HFF-Myc (cell line): ENCODE measurements at regions not wholly inside any gene's neighbourhood (a gene's known extent, or its start where the extent isn't known, plus 50 kb on each side); places are given as distances from the start of the nearest gene placed in this dataset.

Experiments
- DNase-seq: peaks from one replicate; pipeline ENCODE4 v3.0.0-alpha.2; 2011; ENCODE audit warnings: low read depth; ENCODE audit errors: extremely low read depth
- H3K4me3 ChIP-seq: replicated peaks from 2 replicates; pipeline ENCODE4 v1.5.1; 2011; ENCODE audit warnings: low read depth, mild to moderate bottlenecking, control low read depth, low read length
- TF ChIP-seq, protein P1 (sequence below): IDR thresholded peaks from 2 replicates; pipeline ENCODE4 v1.5.1; 2012; ENCODE audit warnings: mild to moderate bottlenecking, low read depth, low read length, control low read depth; ENCODE audit errors: missing control alignments

DNA sequence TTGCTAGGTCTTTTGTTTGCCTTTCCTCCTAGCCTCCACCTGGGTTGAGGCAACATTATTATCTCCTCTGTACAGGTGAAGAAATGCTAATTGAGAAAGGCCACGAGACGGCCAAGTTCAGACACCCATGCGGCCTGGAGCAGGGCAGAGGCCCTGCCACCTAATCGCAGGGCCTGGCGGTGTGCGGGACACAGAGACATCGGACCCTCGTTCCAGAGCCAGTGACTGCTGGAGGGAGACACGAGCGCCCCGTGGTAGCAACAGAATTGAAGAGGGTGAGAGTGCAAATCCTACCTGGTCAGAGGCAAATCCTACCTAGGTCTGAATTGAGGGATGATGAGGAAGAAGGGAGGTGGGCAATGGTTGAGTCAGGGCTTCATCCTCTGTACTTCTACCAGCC, 113.8 kb upstream of the MEF2A start:
- no peak overlapping the region for H3K4me3 ChIP-seq
- no peak for DNase-seq
- TF ChIP-seq, protein P1, sequence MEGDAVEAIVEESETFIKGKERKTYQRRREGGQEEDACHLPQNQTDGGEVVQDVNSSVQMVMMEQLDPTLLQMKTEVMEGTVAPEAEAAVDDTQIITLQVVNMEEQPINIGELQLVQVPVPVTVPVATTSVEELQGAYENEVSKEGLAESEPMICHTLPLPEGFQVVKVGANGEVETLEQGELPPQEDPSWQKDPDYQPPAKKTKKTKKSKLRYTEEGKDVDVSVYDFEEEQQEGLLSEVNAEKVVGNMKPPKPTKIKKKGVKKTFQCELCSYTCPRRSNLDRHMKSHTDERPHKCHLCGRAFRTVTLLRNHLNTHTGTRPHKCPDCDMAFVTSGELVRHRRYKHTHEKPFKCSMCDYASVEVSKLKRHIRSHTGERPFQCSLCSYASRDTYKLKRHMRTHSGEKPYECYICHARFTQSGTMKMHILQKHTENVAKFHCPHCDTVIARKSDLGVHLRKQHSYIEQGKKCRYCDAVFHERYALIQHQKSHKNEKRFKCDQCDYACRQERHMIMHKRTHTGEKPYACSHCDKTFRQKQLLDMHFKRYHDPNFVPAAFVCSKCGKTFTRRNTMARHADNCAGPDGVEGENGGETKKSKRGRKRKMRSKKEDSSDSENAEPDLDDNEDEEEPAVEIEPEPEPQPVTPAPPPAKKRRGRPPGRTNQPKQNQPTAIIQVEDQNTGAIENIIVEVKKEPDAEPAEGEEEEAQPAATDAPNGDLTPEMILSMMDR = no peak

DNA sequence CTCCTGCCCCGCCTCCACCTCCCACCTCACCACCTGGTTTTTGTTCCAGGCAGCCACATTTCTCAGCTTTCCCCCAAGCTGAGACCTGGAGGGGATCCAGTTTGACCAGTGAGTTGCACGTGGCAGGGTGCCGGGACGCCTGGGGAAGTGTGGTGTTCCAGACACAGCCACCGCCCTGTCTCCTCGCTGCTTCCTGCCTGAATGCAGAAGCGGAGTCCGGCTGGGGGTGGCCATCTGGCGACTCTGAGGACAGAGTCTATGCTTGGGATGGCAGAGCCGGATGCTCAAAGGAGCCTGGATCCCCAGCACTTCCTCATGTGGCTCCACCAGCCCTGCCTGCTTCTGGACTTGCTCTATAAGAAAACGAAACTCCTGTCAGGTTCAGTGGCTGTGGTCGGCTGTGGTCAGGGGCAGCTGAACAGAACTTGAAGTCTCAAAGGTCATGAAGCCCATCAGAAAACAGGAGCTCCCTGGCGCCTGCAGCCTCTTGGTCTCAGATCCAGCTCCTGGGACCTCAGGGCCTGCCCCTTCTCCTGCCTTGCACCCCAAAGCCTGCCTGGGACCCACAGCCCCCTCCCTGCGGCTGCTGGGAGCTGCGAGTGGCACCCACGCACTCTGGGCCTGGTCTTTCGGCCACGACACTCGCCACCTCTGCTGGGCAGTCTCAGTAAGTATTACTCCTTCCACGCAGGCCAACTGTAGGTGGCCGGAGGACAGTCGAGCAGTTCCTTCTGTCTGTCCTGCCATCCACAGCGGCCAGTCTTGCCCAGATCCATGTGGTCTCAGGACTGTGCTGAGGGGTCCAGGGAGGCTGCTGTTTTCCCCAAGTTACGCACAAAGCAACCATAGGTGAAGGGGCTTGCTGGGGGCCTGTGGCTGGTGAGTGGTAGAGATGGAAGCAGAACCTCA, 112.8 kb upstream of the MEF2A start:
- DNase-seq = no peak
- no peak overlapping the region for H3K4me3 ChIP-seq
- TF ChIP-seq, protein P1 = no peak

DNA sequence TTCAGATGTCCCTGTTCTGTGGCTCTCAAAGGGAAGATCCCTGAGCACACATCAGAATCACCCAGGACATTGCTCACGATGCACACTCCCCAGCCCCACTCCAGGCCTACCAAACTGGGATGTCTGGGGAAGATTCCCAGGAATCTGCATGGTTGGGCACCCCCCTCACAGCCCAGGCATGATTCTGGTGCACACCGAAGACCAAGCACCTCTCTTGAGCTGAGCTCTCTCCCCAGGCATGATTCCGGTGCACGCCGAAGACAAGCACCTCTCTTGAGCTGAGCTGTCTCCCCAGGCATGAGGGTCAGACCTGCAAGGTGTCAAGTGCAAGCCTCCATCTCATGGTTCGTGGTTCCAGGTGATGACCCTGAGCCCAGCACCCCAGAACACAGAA, 112.2 kb upstream of the MEF2A start:
- no peak for DNase-seq
- TF ChIP-seq, protein P1 = no peak
- no peak overlapping the region for H3K4me3 ChIP-seq

DNA sequence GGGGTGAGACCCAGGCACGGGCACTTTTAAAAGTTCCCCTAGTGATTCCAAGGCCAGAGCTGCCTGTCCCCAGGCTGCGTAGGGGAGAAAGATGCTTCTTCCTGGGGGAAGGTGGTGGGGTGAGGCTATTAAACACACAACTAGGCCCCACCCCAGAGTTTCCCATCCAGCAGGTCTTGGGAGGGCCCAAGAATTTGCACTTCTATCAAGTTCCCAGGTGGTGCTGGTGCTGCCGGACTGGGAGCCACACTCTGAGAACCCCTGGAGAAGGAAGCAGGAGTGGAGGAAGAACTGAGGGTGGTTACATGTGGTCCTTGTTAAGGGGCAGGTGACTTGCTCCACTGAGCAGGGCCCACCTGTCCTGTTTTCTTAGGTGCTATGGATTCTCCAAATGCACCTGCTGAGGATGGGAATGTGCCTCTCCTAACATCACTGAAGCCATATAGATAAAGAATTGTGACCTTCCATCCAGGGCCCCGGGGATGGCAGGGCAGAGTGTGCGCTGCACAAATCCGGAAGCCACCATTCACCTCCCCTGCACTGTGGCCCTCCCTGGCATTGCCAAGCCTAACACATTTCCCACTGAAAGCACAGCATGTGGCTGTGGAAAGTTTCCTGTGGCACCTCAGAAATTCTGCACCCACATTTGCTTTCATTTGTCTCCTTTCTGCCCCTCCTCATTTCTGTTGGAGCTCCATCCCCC, 111.5 kb upstream of the MEF2A start:
- TF ChIP-seq, protein P1 = no peak
- H3K4me3 ChIP-seq = no peak overlapping the region
- DNase-seq = no peak

DNA sequence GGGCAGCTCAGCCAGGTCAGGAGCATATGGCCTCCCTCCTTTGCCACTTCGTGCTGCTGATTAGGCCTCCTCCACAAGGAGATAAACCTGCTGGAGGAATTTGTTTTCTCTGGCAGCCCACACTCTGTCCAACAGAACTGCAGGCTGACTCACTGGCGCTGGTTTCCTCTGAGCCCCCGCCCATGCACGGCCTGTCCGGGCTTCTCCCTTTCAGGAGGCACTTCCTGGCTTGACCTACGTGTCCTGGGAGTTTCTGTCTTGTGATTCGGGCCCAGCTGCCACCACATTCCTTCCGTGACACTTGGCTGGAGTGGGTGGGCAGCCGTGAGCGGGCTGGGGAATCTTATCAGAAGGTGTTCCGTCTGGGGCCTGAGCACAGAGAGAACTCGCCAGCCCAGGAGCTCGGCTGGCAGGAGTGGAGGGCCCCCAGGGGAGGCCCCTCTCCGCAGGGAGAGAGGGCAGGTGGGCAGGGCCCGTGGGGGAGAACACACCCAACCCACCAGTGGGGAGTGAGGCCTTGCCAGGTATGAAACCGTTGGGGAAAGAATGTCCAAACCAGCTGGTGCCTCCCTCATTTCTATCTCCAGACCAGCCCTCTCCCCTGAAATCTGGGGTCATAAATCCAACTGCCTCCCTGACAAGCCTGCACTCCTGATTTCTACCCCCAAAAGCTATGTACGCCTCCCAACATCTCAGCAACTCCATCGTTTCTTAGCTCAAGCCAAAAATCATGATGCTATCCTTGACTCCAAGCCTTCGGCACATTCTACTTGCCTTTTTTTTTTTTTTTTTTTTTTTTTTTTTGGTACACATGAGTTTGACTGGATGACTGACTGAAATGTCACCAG, 110.6 kb upstream of the MEF2A start:
- H3K4me3 ChIP-seq = no peak overlapping the region
- DNase-seq = peak; percentile 73
- TF ChIP-seq, protein P1 = no peak

DNA sequence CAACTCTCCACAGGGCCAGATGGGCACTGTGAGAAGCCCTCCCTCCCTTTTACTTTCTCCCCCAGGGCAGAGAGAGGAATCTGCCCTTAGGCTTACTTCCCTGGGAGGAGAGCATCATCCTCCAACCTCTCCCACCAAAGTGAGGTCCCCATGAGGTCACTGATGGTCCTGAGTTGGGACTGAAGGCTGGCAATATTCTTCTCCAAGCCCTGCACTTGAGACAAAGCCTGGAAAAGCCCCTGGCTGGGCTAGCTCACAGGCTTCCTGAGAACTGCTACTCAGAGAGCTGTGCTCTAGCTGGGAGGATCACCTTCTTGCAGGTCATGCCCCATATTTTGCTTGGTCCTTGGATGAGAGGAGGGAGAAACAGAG, 110.0 kb upstream of the MEF2A start:
- H3K4me3 ChIP-seq = no peak overlapping the region
- DNase-seq = no peak
- TF ChIP-seq, protein P1 = no peak
